Neural cell (in vitro differentiated cells): ENCODE measurements at regions not wholly inside any gene's neighbourhood (a gene's known extent, or its start where the extent isn't known, plus 50 kb on each side); places are given as distances from the start of the nearest gene placed in this dataset.

Source experiments
- EP300 ChIP-seq: fragments of 450-650 bp; conservative IDR thresholded peaks from 2 replicates; pipeline ENCODE4 v1.6.1; 2014; ENCODE audit warnings: antibody characterized with exemption, mild to moderate bottlenecking, moderate library complexity; ENCODE audit not compliant: poor library complexity, severe bottlenecking
- EZH2 ChIP-seq: fragments of 200-600, 300-800 bp; shearing (Covaris generic), sonication (generic); IDR thresholded peaks from 2 replicates; pipeline ENCODE4 v1.6.1; 2014; ENCODE audit warnings: antibody characterized with exemption, low read length, borderline replicate concordance, mild to moderate bottlenecking; ENCODE audit not compliant: insufficient read depth, poor library complexity, severe bottlenecking
- POLR2AphosphoS5 ChIP-seq: IDR thresholded peaks from 2 replicates; pipeline ENCODE4 v1.6.1; 2012
- RAD21 ChIP-seq: fragments of 450-650 bp; conservative IDR thresholded peaks from 2 replicates; pipeline ENCODE4 v1.6.1; 2014; ENCODE audit warnings: antibody characterized with exemption, mild to moderate bottlenecking, moderate library complexity
- SMC3 ChIP-seq: fragments of 450-650 bp; conservative IDR thresholded peaks from 2 replicates; pipeline ENCODE4 v1.6.1; 2014; ENCODE audit warnings: antibody characterized with exemption, mild to moderate bottlenecking, moderate library complexity; ENCODE audit not compliant: poor library complexity
- TAF1 ChIP-seq: IDR thresholded peaks from 2 replicates; pipeline ENCODE4 v1.6.1; 2012; ENCODE audit warnings: low read depth
- TF ChIP-seq, protein P1 (sequence below): fragments of 450-650 bp; IDR thresholded peaks from 2 replicates; pipeline ENCODE4 v1.5.1; 2014; ENCODE audit warnings: antibody characterized with exemption, mild to moderate bottlenecking, moderate library complexity; ENCODE audit not compliant: poor library complexity, severe bottlenecking
- TF ChIP-seq, protein P2 (sequence below): IDR thresholded peaks from 2 replicates; pipeline ENCODE4 v1.6.1; 2012; ENCODE audit warnings: borderline replicate concordance

DNA sequence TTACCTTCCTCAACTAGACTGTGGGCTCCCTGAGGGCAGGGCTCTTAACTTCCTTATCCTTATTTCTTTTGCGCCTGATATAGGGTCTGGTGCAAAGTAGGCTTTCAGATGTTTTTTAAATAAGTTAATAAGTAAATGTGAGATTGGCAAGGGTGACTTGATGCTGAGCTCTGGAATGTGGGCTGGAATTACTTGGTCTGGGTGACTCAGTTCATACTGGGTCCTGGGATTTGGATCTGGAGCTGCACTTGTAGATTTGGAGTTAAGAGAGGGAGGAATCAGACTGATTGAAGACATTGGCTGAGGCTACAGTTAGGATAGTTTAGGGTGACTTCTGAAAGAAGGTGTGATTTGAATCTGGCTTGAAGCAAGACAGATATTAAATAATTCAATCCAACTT, 190.9 kb downstream of the GIPC2 start:
- TF ChIP-seq, protein P1, sequence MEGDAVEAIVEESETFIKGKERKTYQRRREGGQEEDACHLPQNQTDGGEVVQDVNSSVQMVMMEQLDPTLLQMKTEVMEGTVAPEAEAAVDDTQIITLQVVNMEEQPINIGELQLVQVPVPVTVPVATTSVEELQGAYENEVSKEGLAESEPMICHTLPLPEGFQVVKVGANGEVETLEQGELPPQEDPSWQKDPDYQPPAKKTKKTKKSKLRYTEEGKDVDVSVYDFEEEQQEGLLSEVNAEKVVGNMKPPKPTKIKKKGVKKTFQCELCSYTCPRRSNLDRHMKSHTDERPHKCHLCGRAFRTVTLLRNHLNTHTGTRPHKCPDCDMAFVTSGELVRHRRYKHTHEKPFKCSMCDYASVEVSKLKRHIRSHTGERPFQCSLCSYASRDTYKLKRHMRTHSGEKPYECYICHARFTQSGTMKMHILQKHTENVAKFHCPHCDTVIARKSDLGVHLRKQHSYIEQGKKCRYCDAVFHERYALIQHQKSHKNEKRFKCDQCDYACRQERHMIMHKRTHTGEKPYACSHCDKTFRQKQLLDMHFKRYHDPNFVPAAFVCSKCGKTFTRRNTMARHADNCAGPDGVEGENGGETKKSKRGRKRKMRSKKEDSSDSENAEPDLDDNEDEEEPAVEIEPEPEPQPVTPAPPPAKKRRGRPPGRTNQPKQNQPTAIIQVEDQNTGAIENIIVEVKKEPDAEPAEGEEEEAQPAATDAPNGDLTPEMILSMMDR: no peak
- no peak for TF ChIP-seq EZH2
- no peak for TF ChIP-seq EP300
- TF ChIP-seq RAD21: no peak
- no peak for TF ChIP-seq POLR2AphosphoS5
- TF ChIP-seq, protein P2, sequence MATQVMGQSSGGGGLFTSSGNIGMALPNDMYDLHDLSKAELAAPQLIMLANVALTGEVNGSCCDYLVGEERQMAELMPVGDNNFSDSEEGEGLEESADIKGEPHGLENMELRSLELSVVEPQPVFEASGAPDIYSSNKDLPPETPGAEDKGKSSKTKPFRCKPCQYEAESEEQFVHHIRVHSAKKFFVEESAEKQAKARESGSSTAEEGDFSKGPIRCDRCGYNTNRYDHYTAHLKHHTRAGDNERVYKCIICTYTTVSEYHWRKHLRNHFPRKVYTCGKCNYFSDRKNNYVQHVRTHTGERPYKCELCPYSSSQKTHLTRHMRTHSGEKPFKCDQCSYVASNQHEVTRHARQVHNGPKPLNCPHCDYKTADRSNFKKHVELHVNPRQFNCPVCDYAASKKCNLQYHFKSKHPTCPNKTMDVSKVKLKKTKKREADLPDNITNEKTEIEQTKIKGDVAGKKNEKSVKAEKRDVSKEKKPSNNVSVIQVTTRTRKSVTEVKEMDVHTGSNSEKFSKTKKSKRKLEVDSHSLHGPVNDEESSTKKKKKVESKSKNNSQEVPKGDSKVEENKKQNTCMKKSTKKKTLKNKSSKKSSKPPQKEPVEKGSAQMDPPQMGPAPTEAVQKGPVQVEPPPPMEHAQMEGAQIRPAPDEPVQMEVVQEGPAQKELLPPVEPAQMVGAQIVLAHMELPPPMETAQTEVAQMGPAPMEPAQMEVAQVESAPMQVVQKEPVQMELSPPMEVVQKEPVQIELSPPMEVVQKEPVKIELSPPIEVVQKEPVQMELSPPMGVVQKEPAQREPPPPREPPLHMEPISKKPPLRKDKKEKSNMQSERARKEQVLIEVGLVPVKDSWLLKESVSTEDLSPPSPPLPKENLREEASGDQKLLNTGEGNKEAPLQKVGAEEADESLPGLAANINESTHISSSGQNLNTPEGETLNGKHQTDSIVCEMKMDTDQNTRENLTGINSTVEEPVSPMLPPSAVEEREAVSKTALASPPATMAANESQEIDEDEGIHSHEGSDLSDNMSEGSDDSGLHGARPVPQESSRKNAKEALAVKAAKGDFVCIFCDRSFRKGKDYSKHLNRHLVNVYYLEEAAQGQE: no peak
- no peak for TF ChIP-seq SMC3
- TF ChIP-seq TAF1: no peak
